Cardiac muscle cell (in vitro differentiated cells and primary cell): ENCODE measurements at regions not wholly inside any gene's neighbourhood (a gene's known extent, or its start where the extent isn't known, plus 50 kb on each side); places are given as distances from the start of the nearest gene placed in this dataset.

ENCODE experiments used
- DNase-seq, 2 donors: peaks; one replicate each; pipeline versions ENCODE4 v3.0.0 to v3.0.0-alpha.2; 2010 to 2017; ENCODE audit warnings: low read depth in 1 of 2, low spot score in 1 of 2
- H3K27ac ChIP-seq: fragments of 200-600 bp; sonication (generic); 2 replicates; pipeline ENCODE4 v1.5.1; 2016
- H3K27me3 ChIP-seq: fragments of 200-600 bp; sonication (generic); 2 replicates; pipeline ENCODE4 v1.6.0; 2016; ENCODE audit warnings: control low read depth
- H3K36me3 ChIP-seq: fragments of 200-600 bp; sonication (generic); 2 replicates; pipeline ENCODE4 v1.5.1; 2016; ENCODE audit warnings: control low read depth
- H3K4me1 ChIP-seq: fragments of 200-600 bp; sonication (generic); 2 replicates; pipeline ENCODE4 v1.8.1; 2017; ENCODE audit warnings: low read depth, mild to moderate bottlenecking, mixed run types
- H3K4me3 ChIP-seq: fragments of 200-600 bp; sonication (generic); 2 replicates; pipeline ENCODE4 v1.5.1; 2016; ENCODE audit warnings: mild to moderate bottlenecking
- H3K9me3 ChIP-seq: fragments of 200-600 bp; sonication (generic); 2 replicates; pipeline ENCODE4 v1.5.1; 2017; ENCODE audit warnings: low read depth, mild to moderate bottlenecking, control low read depth
- CTCF ChIP-seq: IDR thresholded peaks from 2 replicates; pipeline ENCODE4 v1.5.1; 2012; ENCODE audit warnings: low read depth, mild to moderate bottlenecking, low read length

GRCh38 chr4:27140486-27140885 lies 279.8 kb downstream of the STIM2 start:
- no peaks in the 10 kb centered on the region for H3K9me3 ChIP-seq
- no peak for TF ChIP-seq CTCF

GRCh38 chr4:27141530-27141929 lies 280.9 kb downstream of the STIM2 start:
- no peak for TF ChIP-seq CTCF
- Histone ChIP-seq H3K4me3 (no peak overlapping the region), H3K4me1 (no peaks in the 10 kb centered on the region), H3K36me3 (no peaks in the 10 kb centered on the region), H3K27me3 (no peaks in the 10 kb centered on the region), H3K9me3 (no peaks in the 10 kb centered on the region), H3K27ac (no peak overlapping the region)
- no peak for DNase-seq

More at GRCh38 chr4:27140486-27140885, 279.8 kb downstream of the STIM2 start:
- Histone ChIP-seq H3K4me1 (no peaks in the 10 kb centered on the region), H3K27ac (no peak overlapping the region), H3K4me3 (no peak overlapping the region), H3K36me3 (no peaks in the 10 kb centered on the region), H3K27me3 (no peaks in the 10 kb centered on the region)
- DNase-seq, result no peak

- TF ChIP-seq CTCF, result no peak
- DNase-seq, result no peak
- no peak overlapping the region for H3K4me3 ChIP-seq
- H3K9me3 ChIP-seq, result no peaks in the 10 kb centered on the region
- no peaks in the 10 kb centered on the region for H3K4me1 ChIP-seq
- no peaks in the 10 kb centered on the region for H3K27me3 ChIP-seq
- H3K27ac ChIP-seq, result no peak overlapping the region
- H3K36me3 ChIP-seq, result no peaks in the 10 kb centered on the region
These were observed 282.2 kb downstream of the STIM2 start for GRCh38 chr4:27142841-27143240.

DNA sequence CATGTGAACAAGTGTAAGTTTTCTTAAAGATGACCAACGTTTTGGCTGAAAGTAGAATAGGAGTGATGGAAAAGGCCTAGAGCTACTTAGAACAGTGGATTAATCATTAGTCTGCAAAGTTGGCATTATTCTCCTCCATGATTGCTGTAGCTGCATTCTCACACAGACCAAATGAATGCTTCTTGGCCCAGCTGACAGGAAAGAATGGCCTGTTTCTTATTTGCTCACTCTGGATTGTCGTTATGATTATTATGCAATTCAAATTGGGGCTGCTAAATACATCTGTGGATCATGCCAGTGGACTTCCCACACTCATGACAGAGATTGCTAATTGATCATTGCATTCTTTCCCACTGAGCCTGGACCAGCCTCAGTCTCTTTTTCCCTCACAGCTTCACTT lies 285.0 kb downstream of the STIM2 start:
- no peaks in the 10 kb centered on the region for H3K4me1 ChIP-seq
- no peak for TF ChIP-seq CTCF
- H3K27me3 ChIP-seq, result no peaks in the 10 kb centered on the region
- DNase-seq, result no peak
- H3K4me3 ChIP-seq, result no peak overlapping the region
- no peaks in the 10 kb centered on the region for H3K36me3 ChIP-seq
- no peak overlapping the region for H3K27ac ChIP-seq
- no peaks in the 10 kb centered on the region for H3K9me3 ChIP-seq

DNA sequence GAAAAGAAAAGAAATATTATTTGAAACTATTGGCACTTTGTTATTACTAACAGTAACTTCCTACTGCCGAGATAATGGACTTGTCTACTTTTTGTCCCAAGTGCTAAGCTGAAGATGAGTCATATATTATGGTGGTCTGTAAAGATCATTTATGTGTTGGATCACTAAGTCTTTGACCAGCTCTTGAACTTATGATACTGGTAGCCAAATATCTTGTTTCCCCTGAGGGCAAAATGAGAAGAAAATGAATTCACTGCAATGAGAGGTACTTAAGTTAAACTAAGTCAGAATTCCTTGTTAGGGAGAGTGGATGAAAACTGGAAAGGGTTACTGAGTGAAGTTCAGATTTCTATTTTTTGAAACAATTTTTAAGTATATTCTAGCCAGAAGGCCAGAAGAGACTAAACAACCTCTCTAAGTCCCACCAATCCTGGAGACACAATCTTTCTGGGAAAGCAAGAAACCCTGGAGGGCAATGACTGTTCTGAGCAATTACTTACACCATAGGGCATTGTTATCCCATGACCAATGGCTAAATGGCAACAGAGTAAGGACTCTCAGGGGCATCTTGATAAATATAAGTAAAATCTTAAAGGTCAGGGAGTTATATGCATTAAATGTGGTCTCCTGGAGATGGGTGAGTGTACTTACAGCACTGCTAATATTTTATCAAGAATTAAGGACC lies 287.7 kb downstream of the STIM2 start:
- no peak for TF ChIP-seq CTCF
- H3K4me1 ChIP-seq, result no peaks in the 10 kb centered on the region
- H3K4me3 ChIP-seq, result no peak overlapping the region
- no peaks in the 10 kb centered on the region for H3K36me3 ChIP-seq
- no peak for DNase-seq
- H3K27me3 ChIP-seq, result no peaks in the 10 kb centered on the region
- no peak overlapping the region for H3K27ac ChIP-seq
- H3K9me3 ChIP-seq, result no peaks in the 10 kb centered on the region
